ENCODE measurements at regions not wholly inside any gene's neighbourhood (a gene's known extent, or its start where the extent isn't known, plus 50 kb on each side); places are given as distances from the start of the nearest gene placed in this dataset.

- Histone ChIP-seq H3K4me1 (ENCODE audit: low read length) (no peaks in the 10 kb centered on the region), H3K36me3 (replicated peaks; ENCODE audit: low read depth, low read length) (no peaks in the 10 kb centered on the region), H3K9me3 (ENCODE audit: insufficient read depth, low read length) (no peaks in the 10 kb centered on the region), H3K4me3 (ENCODE audit: low read length) (no peak overlapping the region), H2AFZ (ENCODE audit: low read depth, low read length) (no peak overlapping the region), H3K27me3 (ENCODE audit: low read depth, low read length) (no peaks in the 10 kb centered on the region), H3K4me2 (ENCODE audit: low read length) (no peak overlapping the region), H3K27ac (ENCODE audit: low read length) (no peak overlapping the region), H4K20me1 (ENCODE audit: insufficient read depth, low read length) (no peaks in the 10 kb centered on the region), H3K79me2 (ENCODE audit: low read length) (no peaks in the 10 kb centered on the region), H3K9ac (ENCODE audit: low read length) (no peak overlapping the region)
- TF ChIP-seq EZH2phosphoT487 (IDR thresholded peaks at IDR 0.05; ENCODE audit: low read depth) (no peak), CTCF (IDR thresholded peaks at IDR 0.05; ENCODE audit: low read depth, low read length) (no peak)
Observed at GRCh38 chr9:18074041-18074440, 399.9 kb upstream of the ADAMTSL1 start.

GRCh38 chr9:18075253-18075952 is 398.6 kb upstream of the ADAMTSL1 start:
- Histone ChIP-seq H3K4me3 (ENCODE audit: low read length) (no peak overlapping the region), H2AFZ (ENCODE audit: low read depth, low read length) (no peak overlapping the region), H3K27me3 (ENCODE audit: low read depth, low read length) (no peaks in the 10 kb centered on the region), H3K27ac (ENCODE audit: low read length) (no peak overlapping the region), H3K36me3 (replicated peaks; ENCODE audit: low read depth, low read length) (no peaks in the 10 kb centered on the region), H3K9ac (ENCODE audit: low read length) (no peak overlapping the region), H3K9me3 (ENCODE audit: insufficient read depth, low read length) (no peaks in the 10 kb centered on the region), H4K20me1 (ENCODE audit: insufficient read depth, low read length) (no peaks in the 10 kb centered on the region), H3K4me1 (ENCODE audit: low read length) (no peaks in the 10 kb centered on the region), H3K79me2 (ENCODE audit: low read length) (no peaks in the 10 kb centered on the region), H3K4me2 (ENCODE audit: low read length) (no peak overlapping the region)
- TF ChIP-seq CTCF (IDR thresholded peaks at IDR 0.05; ENCODE audit: low read depth, low read length) (no peak), EZH2phosphoT487 (IDR thresholded peaks at IDR 0.05; ENCODE audit: low read depth) (no peak)

- TF ChIP-seq EZH2phosphoT487 (IDR thresholded peaks at IDR 0.05; ENCODE audit: low read depth) (no peak), CTCF (IDR thresholded peaks at IDR 0.05; ENCODE audit: low read depth, low read length) (no peak)
- Histone ChIP-seq H3K4me2 (ENCODE audit: low read length) (no peak overlapping the region), H4K20me1 (ENCODE audit: insufficient read depth, low read length) (no peaks in the 10 kb centered on the region), H3K9ac (ENCODE audit: low read length) (no peak overlapping the region), H3K79me2 (ENCODE audit: low read length) (no peaks in the 10 kb centered on the region), H3K4me3 (ENCODE audit: low read length) (no peak overlapping the region), H2AFZ (ENCODE audit: low read depth, low read length) (no peak overlapping the region), H3K9me3 (ENCODE audit: insufficient read depth, low read length) (no peaks in the 10 kb centered on the region), H3K27ac (ENCODE audit: low read length) (no peak overlapping the region), H3K4me1 (ENCODE audit: low read length) (no peaks in the 10 kb centered on the region), H3K36me3 (replicated peaks; ENCODE audit: low read depth, low read length) (no peaks in the 10 kb centered on the region), H3K27me3 (ENCODE audit: low read depth, low read length) (no peaks in the 10 kb centered on the region)
Observed at GRCh38 chr9:18077941-18078678, 395.8 kb upstream of the ADAMTSL1 start.

GRCh38 chr9:18092138-18092537 is 381.8 kb upstream of the ADAMTSL1 start:
- H3K9ac ChIP-seq (ENCODE audit: low read length): no peak overlapping the region
- no peak overlapping the region for H3K27ac ChIP-seq (ENCODE audit: low read length)
- no peaks in the 10 kb centered on the region for H3K9me3 ChIP-seq (ENCODE audit: insufficient read depth, low read length)
- H2AFZ ChIP-seq (ENCODE audit: low read depth, low read length): no peak overlapping the region
- H4K20me1 ChIP-seq (ENCODE audit: insufficient read depth, low read length): no peaks in the 10 kb centered on the region
- no peak overlapping the region for H3K4me2 ChIP-seq (ENCODE audit: low read length)
- TF ChIP-seq EZH2phosphoT487 (IDR thresholded peaks at IDR 0.05; ENCODE audit: low read depth): no peak
- no peak for TF ChIP-seq CTCF (IDR thresholded peaks at IDR 0.05; ENCODE audit: low read depth, low read length)
- no peaks in the 10 kb centered on the region for H3K36me3 ChIP-seq (replicated peaks; ENCODE audit: low read depth, low read length)
- H3K4me1 ChIP-seq (ENCODE audit: low read length): no peaks in the 10 kb centered on the region
- H3K79me2 ChIP-seq (ENCODE audit: low read length): no peaks in the 10 kb centered on the region
- no peak overlapping the region for H3K4me3 ChIP-seq (ENCODE audit: low read length)
- no peaks in the 10 kb centered on the region for H3K27me3 ChIP-seq (ENCODE audit: low read depth, low read length)
